Trophoblast cell (in vitro differentiated cells and primary cell): ENCODE measurements at regions not wholly inside any gene's neighbourhood (a gene's known extent, or its start where the extent isn't known, plus 50 kb on each side); places are given as distances from the start of the nearest gene placed in this dataset.

ENCODE experiments used
- DNase-seq, 2 donors: peaks; one replicate each; pipeline ENCODE4 v3.0.0-alpha.2; 2016
- H2AFZ ChIP-seq: 2 replicates; pipeline ENCODE4 v1.6.1; 2013; ENCODE audit warnings: low read length, moderate library complexity, mild to moderate bottlenecking; ENCODE audit not compliant: insufficient read depth, poor library complexity
- H2AK5ac ChIP-seq: 2 replicates; pipeline ENCODE4 v1.6.1; 2013; ENCODE audit warnings: mild to moderate bottlenecking, low read length
- H2BK120ac ChIP-seq: 2 replicates; pipeline ENCODE4 v1.6.1; 2013; ENCODE audit warnings: low read length, mild to moderate bottlenecking, moderate library complexity; ENCODE audit not compliant: insufficient read depth, poor library complexity
- H2BK12ac ChIP-seq: 2 replicates; pipeline ENCODE4 v1.6.1; 2013; ENCODE audit warnings: mild to moderate bottlenecking, low read length, moderate library complexity
- H2BK5ac ChIP-seq: 2 replicates; pipeline ENCODE4 v1.6.1; 2013; ENCODE audit warnings: low read length, low read depth, moderate library complexity, mild to moderate bottlenecking; ENCODE audit not compliant: poor library complexity
- H3K14ac ChIP-seq: 2 replicates; pipeline ENCODE4 v1.6.1; 2013; ENCODE audit warnings: mild to moderate bottlenecking, low read length
- H3K18ac ChIP-seq: 2 replicates; pipeline ENCODE4 v1.6.1; 2013; ENCODE audit warnings: mild to moderate bottlenecking, low read length
- H3K23ac ChIP-seq: 2 replicates; pipeline ENCODE4 v1.6.1; 2013; ENCODE audit warnings: low read length
- H3K27ac ChIP-seq: 2 replicates; pipeline ENCODE4 v1.5.1; 2013; ENCODE audit warnings: low read depth, mild to moderate bottlenecking, inconsistent platforms, low read length, moderate library complexity
- H3K27me3 ChIP-seq: 2 replicates; pipeline ENCODE4 v1.6.1; 2013; ENCODE audit warnings: inconsistent platforms, mild to moderate bottlenecking, low read length, moderate library complexity; ENCODE audit not compliant: insufficient read depth
- H3K36me3 ChIP-seq, 2 experiments: 1 replicate in 1 of 2; 2 replicates in 1 of 2; pipeline ENCODE4 v1.6.1; 2013; ENCODE audit warnings: low read length in 2 of 2, mild to moderate bottlenecking in 2 of 2, moderate library complexity in 1 of 2; ENCODE audit not compliant: insufficient read depth in 2 of 2, control insufficient read depth in 1 of 2
- H3K4ac ChIP-seq: 2 replicates; pipeline ENCODE4 v1.6.1; 2013; ENCODE audit warnings: low read depth, mild to moderate bottlenecking, low read length, moderate library complexity
- H3K4me1 ChIP-seq, 2 experiments: 1 replicate in 1 of 2; 2 replicates in 1 of 2; pipeline ENCODE4 v1.6.1; 2013; ENCODE audit warnings: low read length in 2 of 2, mild to moderate bottlenecking in 2 of 2, moderate library complexity in 1 of 2; ENCODE audit not compliant: insufficient read depth in 2 of 2, control insufficient read depth in 1 of 2
- H3K4me2 ChIP-seq: 2 replicates; pipeline ENCODE4 v1.6.1; 2013; ENCODE audit warnings: inconsistent platforms, mild to moderate bottlenecking, low read length, moderate library complexity
- H3K4me3 ChIP-seq: 2 replicates; pipeline ENCODE4 v1.5.1; 2013; ENCODE audit warnings: mild to moderate bottlenecking, low read depth, low read length, inconsistent platforms
- H3K79me1 ChIP-seq: one replicate; pipeline ENCODE4 v1.6.1; 2013; ENCODE audit warnings: low read length
- H3K79me2 ChIP-seq: 2 replicates; pipeline ENCODE4 v1.6.1; 2013; ENCODE audit warnings: low read length, mild to moderate bottlenecking; ENCODE audit not compliant: control insufficient read depth, insufficient read depth, poor library complexity
- H3K9ac ChIP-seq: 2 replicates; pipeline ENCODE4 v1.6.1; 2013; ENCODE audit warnings: mild to moderate bottlenecking, low read length
- H3K9me3 ChIP-seq: 2 replicates; pipeline ENCODE4 v1.6.1; 2013; ENCODE audit warnings: low read depth, mild to moderate bottlenecking, control low read depth, inconsistent platforms, low read length; ENCODE audit not compliant: insufficient read depth
- H4K12ac ChIP-seq: 2 replicates; pipeline ENCODE4 v1.6.1; 2013; ENCODE audit warnings: low read depth, mild to moderate bottlenecking, low read length, moderate library complexity
- H4K8ac ChIP-seq: 2 replicates; pipeline ENCODE4 v1.6.1; 2013; ENCODE audit warnings: low read depth, mild to moderate bottlenecking, low read length, moderate library complexity
- H4K91ac ChIP-seq: one replicate; pipeline ENCODE4 v1.6.1; 2013; ENCODE audit warnings: low read depth, mild to moderate bottlenecking, low read length, moderate library complexity
- WGBS: extraction: QIAGEN DNeasy Blood & Tissue Kit; methylation state at CpG from one replicate; pipeline ENCODE4 v1.1.7; 2013; ENCODE audit warnings: missing lambda C conversion rate; ENCODE audit not compliant: insufficient read length, insufficient coverage; ENCODE audit errors: extremely low coverage; 5-methylcytosine and 5-hydroxymethylcytosine counted together

DNA sequence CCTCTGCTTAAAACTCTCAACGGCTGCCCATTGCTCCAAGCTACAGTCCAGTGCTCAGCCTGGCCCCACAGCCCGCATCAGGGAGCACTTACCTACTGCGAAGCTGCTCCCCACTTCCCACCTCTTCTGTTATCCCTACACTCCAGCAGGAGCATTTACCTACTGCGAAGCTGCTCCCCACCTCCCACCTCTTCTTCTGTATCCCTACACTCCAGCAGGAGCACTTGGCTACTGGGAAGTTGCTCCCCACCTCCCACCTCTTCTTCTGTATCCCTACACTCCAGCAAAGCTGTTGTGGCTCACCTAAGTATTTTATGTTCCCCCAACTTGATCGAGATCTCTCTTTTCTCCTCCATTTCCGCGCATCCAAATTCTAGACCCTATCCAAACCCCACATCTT, 563.3 kb upstream of the ZFP42 start:
- no peak overlapping the region for H3K23ac ChIP-seq
- H3K14ac ChIP-seq = no peak overlapping the region
- no peaks in the 10 kb centered on the region for H3K36me3 ChIP-seq
- no peak overlapping the region for H2BK5ac ChIP-seq
- no CpG with 5 or more reads among the region's 7 CpGs for WGBS
- no peaks in the 10 kb centered on the region for H3K79me2 ChIP-seq
- no peaks in the 10 kb centered on the region for H3K79me1 ChIP-seq
- H4K8ac ChIP-seq = no peak overlapping the region
- no peak overlapping the region for H3K27ac ChIP-seq
- no peak overlapping the region for H4K91ac ChIP-seq
- H2AK5ac ChIP-seq = no peak overlapping the region
- no peaks in the 10 kb centered on the region for H3K4me1 ChIP-seq
- H4K12ac ChIP-seq = no peak overlapping the region
- H3K4me2 ChIP-seq = no peak overlapping the region
- H2BK12ac ChIP-seq = no peak overlapping the region
- no peaks in the 10 kb centered on the region for H3K27me3 ChIP-seq
- H3K4ac ChIP-seq = no peak overlapping the region
- H3K9ac ChIP-seq = no peak overlapping the region
- peaks cover 2% of the 10 kb centered on the region for H3K9me3 ChIP-seq
- no peak overlapping the region for H2AFZ ChIP-seq
- H2BK120ac ChIP-seq = no peak overlapping the region
- no peak overlapping the region for H3K4me3 ChIP-seq
- H3K18ac ChIP-seq = no peak overlapping the region
- DNase-seq = no peak

GRCh38 chr4:187433141-187433540, 562.4 kb upstream of the ZFP42 start:
- Histone ChIP-seq H4K8ac (no peak overlapping the region), H2BK120ac (no peak overlapping the region), H3K4ac (no peak overlapping the region), H3K18ac (no peak overlapping the region), H2BK5ac (no peak overlapping the region), H3K9ac (no peak overlapping the region), H3K23ac (no peak overlapping the region), H3K27ac (no peak overlapping the region), H3K14ac (no peak overlapping the region), H2BK12ac (no peak overlapping the region), H3K36me3 (no peaks in the 10 kb centered on the region), H3K27me3 (no peaks in the 10 kb centered on the region), H3K79me1 (no peaks in the 10 kb centered on the region), H3K4me1 (no peaks in the 10 kb centered on the region), H3K4me2 (no peak overlapping the region), H3K79me2 (no peaks in the 10 kb centered on the region), H4K12ac (no peak overlapping the region), H2AK5ac (no peak overlapping the region), H4K91ac (no peak overlapping the region), H3K4me3 (no peak overlapping the region), H2AFZ (no peak overlapping the region), H3K9me3 (peaks cover 2% of the 10 kb centered on the region)
- WGBS = no CpG with 5 or more reads among the region's 4 CpGs
- DNase-seq = no peak

DNA sequence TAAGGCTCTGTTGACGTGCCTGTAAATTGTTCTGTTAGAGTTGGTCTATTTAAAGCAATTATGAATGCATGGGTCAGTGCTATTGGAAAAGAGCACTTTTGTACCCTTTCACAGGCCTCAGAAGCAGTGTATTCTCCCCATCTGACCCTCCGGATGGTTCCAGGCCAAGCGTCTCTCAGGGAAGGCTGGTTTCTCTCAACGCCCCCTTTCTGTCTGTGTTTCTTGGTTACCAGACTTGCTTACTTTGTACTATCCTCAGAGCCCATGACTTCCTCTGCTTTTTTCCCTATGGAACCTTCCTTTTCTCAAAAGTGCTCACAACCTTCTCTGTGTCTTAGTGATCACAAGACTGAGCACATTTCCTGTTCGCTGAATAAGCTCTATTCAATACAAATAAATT, 559.3 kb upstream of the ZFP42 start:
- no peak overlapping the region for H2BK5ac ChIP-seq
- H3K4me3 ChIP-seq = no peak overlapping the region
- H3K4me2 ChIP-seq = no peak overlapping the region
- no peak overlapping the region for H2BK120ac ChIP-seq
- H2AFZ ChIP-seq = no peak overlapping the region
- peak overlapping the region; percentile 42 for H3K9ac ChIP-seq
- peaks cover 2% of the 10 kb centered on the region for H3K9me3 ChIP-seq
- H3K27ac ChIP-seq = no peak overlapping the region
- no peak overlapping the region for H4K91ac ChIP-seq
- H3K14ac ChIP-seq = no peak overlapping the region
- H3K23ac ChIP-seq = no peak overlapping the region
- no peaks in the 10 kb centered on the region for H3K79me2 ChIP-seq
- no CpG with 5 or more reads among the region's 5 CpGs for WGBS
- H4K12ac ChIP-seq = no peak overlapping the region
- H3K18ac ChIP-seq = no peak overlapping the region
- H3K4ac ChIP-seq = no peak overlapping the region
- no peak for DNase-seq
- no peak overlapping the region for H4K8ac ChIP-seq
- no peaks in the 10 kb centered on the region for H3K79me1 ChIP-seq
- no peaks in the 10 kb centered on the region for H3K27me3 ChIP-seq
- H3K36me3 ChIP-seq = no peaks in the 10 kb centered on the region
- H3K4me1 ChIP-seq = no peaks in the 10 kb centered on the region
- H2BK12ac ChIP-seq = no peak overlapping the region
- H2AK5ac ChIP-seq = no peak overlapping the region

DNA sequence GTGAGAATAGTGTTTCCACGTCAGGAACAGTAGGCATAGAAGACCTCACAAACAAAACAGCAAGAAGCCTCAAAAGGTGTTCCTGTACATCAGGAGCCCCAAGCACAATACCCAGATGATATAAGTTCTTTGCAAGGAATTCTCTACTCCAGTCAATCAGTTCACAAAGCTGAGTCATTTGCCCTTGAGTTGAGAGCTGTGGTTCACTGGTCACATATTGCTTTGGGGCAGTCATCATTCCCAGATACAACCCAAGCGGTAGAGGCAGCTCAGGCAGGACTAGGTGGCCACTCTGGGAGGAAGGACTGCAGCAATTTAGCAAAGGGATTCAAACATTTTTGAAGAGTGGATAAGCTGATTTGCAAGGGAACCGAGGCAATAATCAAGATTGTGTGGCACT, 551.5 kb upstream of the ZFP42 start:
- no CpG with 5 or more reads among the region's 3 CpGs for WGBS
- no peak overlapping the region for H3K4me2 ChIP-seq
- H2BK120ac ChIP-seq = no peak overlapping the region
- DNase-seq = no peak
- no peak overlapping the region for H2AFZ ChIP-seq
- H3K79me1 ChIP-seq = no peaks in the 10 kb centered on the region
- no peak overlapping the region for H2AK5ac ChIP-seq
- H3K79me2 ChIP-seq = no peaks in the 10 kb centered on the region
- H3K4ac ChIP-seq = no peak overlapping the region
- no peak overlapping the region for H3K27ac ChIP-seq
- no peak overlapping the region for H3K14ac ChIP-seq
- no peak overlapping the region for H3K18ac ChIP-seq
- no peak overlapping the region for H4K91ac ChIP-seq
- H4K8ac ChIP-seq = no peak overlapping the region
- H3K23ac ChIP-seq = no peak overlapping the region
- no peaks in the 10 kb centered on the region for H3K4me1 ChIP-seq
- no peak overlapping the region for H2BK12ac ChIP-seq
- H3K9me3 ChIP-seq = no peaks in the 10 kb centered on the region
- no peaks in the 10 kb centered on the region for H3K27me3 ChIP-seq
- H3K36me3 ChIP-seq = no peaks in the 10 kb centered on the region
- no peak overlapping the region for H3K9ac ChIP-seq
- H2BK5ac ChIP-seq = no peak overlapping the region
- H3K4me3 ChIP-seq = no peak overlapping the region
- no peak overlapping the region for H4K12ac ChIP-seq
